ENCODE measurements at regions not wholly inside any gene's neighbourhood (a gene's known extent, or its start where the extent isn't known, plus 50 kb on each side); places are given as distances from the start of the nearest gene placed in this dataset.

GRCh38 chr12:47014474-47014873, 64.9 kb upstream of the PCED1B start:
- WGBS, 2 experiments (ENCODE audit: low coverage in 1 of 2, low lambda C conversion rate in 2 of 2, missing lambda C conversion rate in 2 of 2), result 50 to 67% methylated on average over 2 of the region's 2 CpGs
- Histone ChIP-seq H3K4me1 (ENCODE audit: insufficient read depth) (peaks cover 31% of the 10 kb centered on the region), H3F3A (ENCODE audit: insufficient read depth) (peaks cover 27% of the 10 kb centered on the region), H3K4me3 (peak overlapping the region; percentile 37; the same call in 1 of the 2 replicates), H3K36me3 (ENCODE audit: low read depth) (no peaks in the 10 kb centered on the region), H3K9me3 (ENCODE audit: low read depth) (no peaks in the 10 kb centered on the region), H2AFZ (peak overlapping the region; percentile 46), H4K20me1 (ENCODE audit: insufficient read depth) (no peaks in the 10 kb centered on the region), H3K9ac (no peak overlapping the region), H3K4me2 (ENCODE audit: unreplicated experiment) (peak overlapping the region; percentile 73), H3K9me2 (ENCODE audit: insufficient read depth) (no peaks in the 10 kb centered on the region), H3K79me2 (ENCODE audit: insufficient read depth) (no peaks in the 10 kb centered on the region), H3K27ac (peak overlapping the region; percentile 69), H3K27me3 (replicated peaks; ENCODE audit: insufficient read depth) (no peaks in the 10 kb centered on the region)
- DNase-seq, result peak; percentile 88
- TF ChIP-seq EZH2phosphoT487 (IDR thresholded peaks at IDR 0.05; ENCODE audit: insufficient read depth, low read depth) (no peak), EZH2 (IDR thresholded peaks at IDR 0.05; ENCODE audit: insufficient read depth, poor library complexity, severe bottlenecking) (no peak)
- in situ Hi-C loops (cut with MboI), result loop anchor here (10.0 kb wide), 1 partner anchor 340 kb away; no protein-coding TSS in a partner anchor

GRCh38 chr12:47015381-47015780, 64.0 kb upstream of the PCED1B start:
- Histone ChIP-seq H3K79me2 (ENCODE audit: insufficient read depth) (no peaks in the 10 kb centered on the region), H2AFZ (no peak overlapping the region), H3K4me3 (no peak overlapping the region), H3K9me2 (ENCODE audit: insufficient read depth) (no peaks in the 10 kb centered on the region), H3K9me3 (ENCODE audit: low read depth) (no peaks in the 10 kb centered on the region), H3K27me3 (replicated peaks; ENCODE audit: insufficient read depth) (no peaks in the 10 kb centered on the region), H3K4me2 (ENCODE audit: unreplicated experiment) (no peak overlapping the region), H4K20me1 (ENCODE audit: insufficient read depth) (no peaks in the 10 kb centered on the region), H3K27ac (no peak overlapping the region), H3F3A (ENCODE audit: insufficient read depth) (peaks cover 30% of the 10 kb centered on the region), H3K36me3 (ENCODE audit: low read depth) (no peaks in the 10 kb centered on the region), H3K4me1 (ENCODE audit: insufficient read depth) (peaks cover 35% of the 10 kb centered on the region), H3K9ac (no peak overlapping the region)
- WGBS, 2 experiments (ENCODE audit: low coverage in 1 of 2, low lambda C conversion rate in 2 of 2, missing lambda C conversion rate in 2 of 2), result 94 to 100% methylated on average over 1 of the region's 1 CpG
- in situ Hi-C loops (cut with MboI), result loop anchor here (10.0 kb wide), 1 partner anchor 341 kb away; no protein-coding TSS in a partner anchor
- DNase-seq, result no peak
- TF ChIP-seq EZH2 (IDR thresholded peaks at IDR 0.05; ENCODE audit: insufficient read depth, poor library complexity, severe bottlenecking) (no peak), EZH2phosphoT487 (IDR thresholded peaks at IDR 0.05; ENCODE audit: insufficient read depth, low read depth) (no peak)

- H3K9ac ChIP-seq, result 0 out of 2 replicates have a peak overlapping the region, but pooled peaks have one; percentile 15
- H2AFZ ChIP-seq, result peak overlapping the region; percentile 30; the same call in 1 of the 2 replicates
- DNase-seq, result no peak
These were observed 62.2 kb upstream of the PCED1B start for GRCh38 chr12:47017041-47017713.

GRCh38 chr12:47017901-47018475, 61.4 kb upstream of the PCED1B start:
- no peak overlapping the region for H3K4me3 ChIP-seq
- TF ChIP-seq EZH2 (IDR thresholded peaks at IDR 0.05; ENCODE audit: insufficient read depth, poor library complexity, severe bottlenecking), result no peak
- TF ChIP-seq EZH2phosphoT487 (IDR thresholded peaks at IDR 0.05; ENCODE audit: insufficient read depth, low read depth), result no peak
- no peaks in the 10 kb centered on the region for H3K9me2 ChIP-seq (ENCODE audit: insufficient read depth)
- in situ Hi-C loops (cut with MboI), result loop anchor here (10.0 kb wide), 1 partner anchor 343 kb away; no protein-coding TSS in a partner anchor
- no peaks in the 10 kb centered on the region for H4K20me1 ChIP-seq (ENCODE audit: insufficient read depth)
- H3K9me3 ChIP-seq (ENCODE audit: low read depth), result no peaks in the 10 kb centered on the region
- H3K4me2 ChIP-seq (ENCODE audit: unreplicated experiment), result peak overlapping the region; percentile 40
- peaks cover 59% of the 10 kb centered on the region for H3K4me1 ChIP-seq (ENCODE audit: insufficient read depth)
- peak overlapping the region; percentile 15; the same call in 1 of the 2 replicates for H3K9ac ChIP-seq
- H3K27ac ChIP-seq, result peak overlapping the region; percentile 58
- WGBS, 2 experiments (ENCODE audit: low coverage in 1 of 2, low lambda C conversion rate in 2 of 2, missing lambda C conversion rate in 2 of 2), result 90 to 98% methylated on average over 2 of the region's 2 CpGs
- no peaks in the 10 kb centered on the region for H3K36me3 ChIP-seq (ENCODE audit: low read depth)
- no peaks in the 10 kb centered on the region for H3K79me2 ChIP-seq (ENCODE audit: insufficient read depth)
- H3F3A ChIP-seq (ENCODE audit: insufficient read depth), result peaks cover 50% of the 10 kb centered on the region
- peak; percentile 67 for DNase-seq
- H2AFZ ChIP-seq, result peak overlapping the region; percentile 30
- H3K27me3 ChIP-seq (replicated peaks; ENCODE audit: insufficient read depth), result no peaks in the 10 kb centered on the region

More at GRCh38 chr12:47017041-47017713, 62.2 kb upstream of the PCED1B start:
- H3F3A ChIP-seq (ENCODE audit: insufficient read depth), result peaks cover 45% of the 10 kb centered on the region
- no peaks in the 10 kb centered on the region for H3K9me3 ChIP-seq (ENCODE audit: low read depth)
- H3K4me3 ChIP-seq, result no peak overlapping the region
- H3K79me2 ChIP-seq (ENCODE audit: insufficient read depth), result no peaks in the 10 kb centered on the region
- TF ChIP-seq EZH2phosphoT487 (IDR thresholded peaks at IDR 0.05; ENCODE audit: insufficient read depth, low read depth) (no peak), EZH2 (IDR thresholded peaks at IDR 0.05; ENCODE audit: insufficient read depth, poor library complexity, severe bottlenecking) (no peak)
- no peaks in the 10 kb centered on the region for H3K36me3 ChIP-seq (ENCODE audit: low read depth)
- H4K20me1 ChIP-seq (ENCODE audit: insufficient read depth), result no peaks in the 10 kb centered on the region
- peaks cover 52% of the 10 kb centered on the region for H3K4me1 ChIP-seq (ENCODE audit: insufficient read depth)
- H3K27ac ChIP-seq, result peak overlapping the region; percentile 58
- peak overlapping the region; percentile 40 for H3K4me2 ChIP-seq (ENCODE audit: unreplicated experiment)
- H3K9me2 ChIP-seq (ENCODE audit: insufficient read depth), result no peaks in the 10 kb centered on the region
- 88 to 91% methylated on average over 6 of the region's 6 CpGs for WGBS, 2 experiments (ENCODE audit: low coverage in 1 of 2, low lambda C conversion rate in 2 of 2, missing lambda C conversion rate in 2 of 2)
- H3K27me3 ChIP-seq (replicated peaks; ENCODE audit: insufficient read depth), result no peaks in the 10 kb centered on the region
- in situ Hi-C loops (cut with MboI), result loop anchor here (10.0 kb wide), 1 partner anchor 342 kb away; no protein-coding TSS in a partner anchor
